ENCODE measurements at regions not wholly inside any gene's neighbourhood (a gene's known extent, or its start where the extent isn't known, plus 50 kb on each side); places are given as distances from the start of the nearest gene placed in this dataset.

GRCh38 chr13:103639326-103639725, 573.1 kb upstream of the SLC10A2 start:
- TF ChIP-seq CTCF (conservative IDR thresholded peaks at IDR 0.05; ENCODE audit: low read depth in 2 of 2): no peak
- no peak for TF ChIP-seq EZH2 (IDR thresholded peaks at IDR 0.05; ENCODE audit: low read depth, unreplicated experiment)
- TF ChIP-seq EZH2phosphoT487 (IDR thresholded peaks at IDR 0.05; ENCODE audit: unreplicated experiment): no peak
- no peak for TF ChIP-seq ZNF114 (CRISPR knock-in tag; IDR thresholded peaks at IDR 0.05)
- no peak for TF ChIP-seq JUNB (IDR thresholded peaks at IDR 0.05; ENCODE audit: unreplicated experiment)
- no peak for TF ChIP-seq POLR2AphosphoS5 (IDR thresholded peaks at IDR 0.05; ENCODE audit: low read depth)
- TF ChIP-seq STAT1 (IDR thresholded peaks at IDR 0.05; ENCODE audit: unreplicated experiment): no peak
- TF ChIP-seq REST (IDR thresholded peaks at IDR 0.05; ENCODE audit: unreplicated experiment): no peak
- TF ChIP-seq ETS1 (IDR thresholded peaks at IDR 0.05): no peak
- TF ChIP-seq CREB1 (CRISPR knock-in tag; IDR thresholded peaks at IDR 0.05; ENCODE audit: low read depth): no peak

All from GM23338 (cell line).